ENCODE measurements at regions not wholly inside any gene's neighbourhood (a gene's known extent, or its start where the extent isn't known, plus 50 kb on each side); places are given as distances from the start of the nearest gene placed in this dataset.
"Not testable (repeated sequence)": the region's sequence is repeated elsewhere in the genome, so short reads cannot be mapped to it uniquely, and the experiment has no call there.

DNA sequence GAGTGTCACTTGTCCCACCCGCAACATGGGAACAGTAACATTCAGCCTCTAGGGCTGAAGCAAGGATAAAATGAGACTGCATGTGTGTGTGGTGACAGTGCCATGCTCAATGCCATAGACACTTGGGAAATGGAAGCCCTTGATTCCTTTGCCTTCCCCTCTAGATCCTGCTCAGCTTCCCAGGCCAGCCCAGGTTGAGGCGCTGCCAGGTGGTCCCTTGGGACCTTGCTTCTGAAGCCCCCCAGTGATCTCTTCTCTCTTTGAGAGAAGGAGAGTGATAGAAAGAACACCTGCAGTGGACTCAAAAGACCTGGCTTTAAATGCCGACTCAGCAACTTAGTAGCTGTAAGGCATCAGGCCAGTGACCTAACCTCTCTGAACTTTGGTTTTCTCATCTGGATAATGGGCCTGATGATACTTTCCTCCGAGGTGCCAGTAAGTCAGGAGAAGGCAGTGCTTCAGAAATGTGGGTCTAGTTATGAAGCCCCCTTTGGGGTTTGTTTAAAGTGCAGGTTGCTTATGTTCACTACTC lies 144.5 kb downstream of the RPLP1 start:
- no peak for DNase-seq

DNA sequence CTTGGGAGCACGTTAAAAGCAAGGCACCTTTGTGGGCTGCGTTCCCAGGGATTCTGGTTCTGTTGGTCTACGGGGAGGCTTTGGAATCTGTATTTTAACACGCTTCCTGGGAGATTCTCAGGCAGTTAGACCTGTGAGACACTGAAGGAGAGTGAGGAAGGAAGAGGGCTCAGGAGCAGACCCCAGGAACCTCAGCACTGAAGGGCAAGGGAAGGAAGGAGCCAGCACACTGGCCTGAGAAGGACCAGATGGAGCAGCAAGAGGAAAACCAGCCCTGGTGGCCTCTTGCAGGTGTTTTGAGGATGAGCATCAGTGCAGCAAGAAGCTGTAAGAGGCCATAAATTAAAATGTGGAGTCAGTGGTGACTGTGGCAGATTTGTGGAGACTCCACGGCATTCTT lies 146.7 kb downstream of the RPLP1 start:
- DNase-seq, result no peak

- no peak for DNase-seq
Measured at GRCh38 chr15:69600556-69601085, 148.0 kb downstream of the RPLP1 start.

- DNase-seq, result no peak
Measured at GRCh38 chr15:69601711-69602504, 149.3 kb downstream of the RPLP1 start.

- DNase-seq, result no peak
Measured at GRCh38 chr15:69602921-69603320, 150.3 kb downstream of the RPLP1 start.

- no peak for DNase-seq
Measured at GRCh38 chr15:69603369-69604071, 150.9 kb downstream of the RPLP1 start.

DNA sequence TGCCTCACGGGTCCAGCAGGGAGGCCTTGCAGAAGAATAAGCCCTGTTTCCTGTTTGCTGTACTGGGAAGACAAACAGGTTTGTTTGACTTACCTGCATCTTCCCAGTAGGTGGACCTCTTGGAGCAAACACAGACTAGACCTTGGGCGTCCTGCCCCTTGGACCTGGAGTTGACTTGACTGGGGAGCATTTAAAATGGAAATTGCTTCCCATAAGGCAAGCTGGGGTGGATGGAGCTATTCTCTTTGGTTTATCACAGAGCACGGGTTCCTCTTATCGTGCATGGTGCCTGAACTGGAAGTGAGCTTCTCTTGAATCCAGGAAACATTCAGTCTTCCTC lies 151.4 kb downstream of the RPLP1 start:
- no peak for DNase-seq

DNA sequence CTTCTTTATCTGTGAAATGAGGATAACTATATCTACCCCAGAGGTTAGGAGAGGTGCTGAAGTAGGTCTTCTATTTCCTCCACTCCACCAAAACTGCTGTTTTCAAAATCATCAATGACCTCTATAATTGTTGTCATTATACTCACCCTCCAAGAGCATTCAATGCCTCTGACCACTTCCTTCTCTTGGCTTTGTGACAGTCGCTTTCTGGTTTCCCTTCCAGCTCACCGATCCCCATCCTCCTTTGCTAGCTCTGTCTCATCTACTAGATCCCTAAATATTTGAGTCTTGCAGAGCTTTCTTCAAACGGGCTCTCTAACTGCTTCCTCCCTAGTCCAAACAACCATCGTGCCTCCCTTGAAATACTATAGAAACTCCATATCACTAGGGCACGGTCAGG lies 153.5 kb downstream of the RPLP1 start:
- no peak for DNase-seq

DNA sequence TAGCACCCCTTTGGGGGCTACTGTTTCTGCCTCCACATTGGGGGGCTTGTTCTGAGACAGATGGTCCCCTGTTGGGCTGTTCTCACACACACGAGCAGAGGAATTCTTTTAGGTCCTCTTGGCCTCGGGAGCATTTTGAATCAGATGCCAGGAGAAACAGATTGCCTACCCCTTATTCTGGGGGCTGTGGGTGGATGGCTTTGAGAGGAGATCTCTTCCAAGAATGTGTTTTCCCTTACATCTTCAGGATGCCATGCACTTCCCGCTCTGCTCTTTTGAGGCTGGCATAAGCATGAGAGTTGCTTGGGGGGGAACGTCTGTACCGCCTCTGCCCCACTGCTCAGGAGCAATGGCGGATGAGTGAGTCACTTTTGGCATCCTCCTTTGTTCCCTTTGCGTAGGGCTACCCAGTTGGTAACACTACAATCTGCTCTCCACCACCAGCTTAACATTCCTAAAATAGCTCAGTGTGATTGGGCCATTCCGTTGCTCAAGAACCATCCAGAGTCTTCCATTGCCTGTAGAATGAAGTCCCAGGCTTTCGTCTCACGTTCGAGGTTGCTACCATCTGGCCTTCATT lies 154.4 kb downstream of the RPLP1 start:
- peak in 1 of 51 donors; percentile 10 for DNase-seq

- no peak for DNase-seq
Measured at GRCh38 chr15:69608661-69609060, 156.0 kb downstream of the RPLP1 start.

GRCh38 chr15:69609176-69609575 lies 156.6 kb downstream of the RPLP1 start:
- peak in 2 of 51 donors; percentile 2 to 3 for DNase-seq

GRCh38 chr15:69609776-69610175 lies 157.2 kb downstream of the RPLP1 start:
- no peak for DNase-seq

GRCh38 chr15:69610277-69610676 lies 157.7 kb downstream of the RPLP1 start:
- DNase-seq, result no peak

GRCh38 chr15:69610858-69611257 lies 158.2 kb downstream of the RPLP1 start:
- DNase-seq, result no peak

DNA sequence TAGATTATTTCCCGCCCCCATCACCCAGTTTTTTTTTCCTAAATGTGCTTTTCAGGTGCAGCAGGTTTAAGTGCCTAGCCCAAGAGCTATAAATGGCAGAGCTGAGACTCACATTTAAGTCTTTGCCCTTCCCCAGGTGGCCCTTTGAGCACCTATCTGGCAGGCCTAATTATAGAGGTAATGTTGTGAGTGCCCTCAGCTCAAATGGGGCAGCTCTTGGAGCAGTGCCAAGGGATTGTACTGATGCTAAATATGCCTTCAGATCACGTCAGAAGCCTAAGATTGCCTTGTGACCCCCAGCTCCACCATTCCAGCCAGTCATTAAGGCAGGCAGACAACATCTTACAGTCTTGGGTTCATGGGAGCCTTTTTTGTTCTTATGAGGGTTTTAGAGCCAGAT lies 159.5 kb downstream of the RPLP1 start:
- no peak for DNase-seq

- no peak for DNase-seq
Measured at GRCh38 chr15:69613182-69613581, 160.6 kb downstream of the RPLP1 start.

DNA sequence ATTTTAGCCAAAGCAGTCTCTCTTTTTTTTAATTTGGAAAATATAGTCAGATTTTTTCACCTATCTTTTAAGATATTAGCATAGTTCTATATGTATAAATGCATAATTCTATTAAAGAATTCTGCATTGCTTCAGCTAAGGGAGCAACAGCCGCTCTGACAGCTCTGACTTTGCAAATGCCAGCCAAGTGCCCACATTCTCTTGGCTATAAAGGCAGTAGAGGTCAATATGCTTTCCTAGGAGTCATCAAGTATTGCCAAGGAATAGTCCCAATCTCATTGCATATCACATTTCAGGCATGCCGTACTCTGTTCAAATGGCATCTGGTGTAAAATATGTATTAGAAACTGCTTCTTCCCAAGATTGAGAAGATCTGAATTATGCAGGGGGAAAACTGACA lies 161.4 kb downstream of the RPLP1 start:
- DNase-seq, result no peak

DNA sequence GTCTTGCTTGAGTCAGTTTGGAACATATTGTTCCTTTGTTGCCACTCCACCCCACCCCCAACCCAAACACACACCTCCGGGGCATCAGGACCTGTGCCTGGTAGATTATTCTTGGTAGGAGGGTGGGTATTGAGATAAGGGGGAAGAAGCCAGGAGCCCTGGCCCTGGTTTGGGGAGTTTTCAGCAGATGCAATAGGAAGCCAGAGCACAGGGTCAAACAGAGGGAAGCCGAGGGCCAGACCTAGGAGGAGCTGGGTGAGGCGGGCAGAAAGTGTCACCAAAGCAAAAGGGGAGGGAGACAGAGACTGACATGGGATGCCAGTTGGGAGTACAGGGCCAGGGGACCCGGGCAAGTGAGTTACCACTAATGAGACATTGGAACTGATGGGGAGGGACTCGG lies 163.1 kb downstream of the RPLP1 start:
- no peak for DNase-seq

GRCh38 chr15:69616558-69616957 lies 163.9 kb downstream of the RPLP1 start:
- no peak for DNase-seq

DNA sequence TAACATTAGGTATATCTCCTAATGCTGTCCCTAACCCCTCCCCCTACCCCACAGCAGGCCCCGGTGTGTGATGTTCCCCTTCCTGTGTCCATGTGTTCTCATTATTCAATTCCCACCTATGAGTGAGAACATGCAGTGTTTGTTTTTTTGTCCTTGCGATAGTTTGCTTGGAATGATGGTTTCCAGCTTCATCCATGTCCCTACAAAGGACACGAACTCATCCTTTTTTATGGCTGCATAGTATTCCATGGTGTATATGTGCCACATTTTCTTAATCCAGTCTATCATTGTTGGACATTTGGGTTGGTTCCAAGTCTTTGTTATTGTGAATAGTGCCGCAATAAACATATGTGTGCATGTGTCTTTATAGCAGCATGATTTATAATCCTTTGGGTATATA lies 164.5 kb downstream of the RPLP1 start:
- DNase-seq, result not testable (repeated sequence)

- no peak for DNase-seq
Measured at GRCh38 chr15:69623392-69624154, 171.0 kb downstream of the RPLP1 start.

DNA sequence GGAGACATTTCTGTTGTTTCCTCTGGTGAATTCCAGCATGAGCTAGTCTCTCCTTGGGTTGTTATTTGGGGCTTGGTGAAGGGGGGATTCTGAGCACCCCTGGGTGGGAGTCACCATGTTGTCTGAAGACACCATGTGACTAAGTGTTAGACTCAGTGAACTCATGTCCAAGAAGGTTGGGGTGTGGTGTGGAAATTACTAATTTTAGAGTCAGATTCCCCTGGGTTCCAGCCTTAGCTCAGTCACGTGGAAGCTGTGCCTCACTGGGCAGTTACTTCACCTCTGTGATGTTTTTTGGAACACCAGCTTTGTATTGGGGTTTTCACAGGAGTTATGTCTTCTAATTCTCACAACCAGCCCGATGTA lies 171.5 kb downstream of the RPLP1 start:
- no peak for DNase-seq
